ENCODE measurements at regions not wholly inside any gene's neighbourhood (a gene's known extent, or its start where the extent isn't known, plus 50 kb on each side); places are given as distances from the start of the nearest gene placed in this dataset.

- peak; percentile 39 for DNase-seq (ENCODE audit: low spot score)
Observed at GRCh38 chr13:47332149-47332548, 435.3 kb upstream of the HTR2A start.

- DNase-seq (ENCODE audit: low spot score), result no peak
Observed at GRCh38 chr13:47330031-47330430, 433.2 kb upstream of the HTR2A start.

- DNase-seq (ENCODE audit: low spot score), result no peak
Observed at GRCh38 chr13:47327861-47328260, 431.0 kb upstream of the HTR2A start.

- peak; percentile 38 for DNase-seq (ENCODE audit: low spot score)
Observed at GRCh38 chr13:47326061-47326460, 429.2 kb upstream of the HTR2A start.

GRCh38 chr13:47317356-47317755, 420.5 kb upstream of the HTR2A start:
- DNase-seq (ENCODE audit: low spot score), result no peak

- DNase-seq (ENCODE audit: low spot score), result no peak
Observed at GRCh38 chr13:47310401-47310800, 413.5 kb upstream of the HTR2A start.

- DNase-seq (ENCODE audit: low spot score), result no peak
Observed at GRCh38 chr13:47306991-47307390, 410.1 kb upstream of the HTR2A start.

- DNase-seq (ENCODE audit: low spot score), result no peak
Observed at GRCh38 chr13:47303626-47304025, 406.8 kb upstream of the HTR2A start.

- DNase-seq (ENCODE audit: low spot score), result no peak
Observed at GRCh38 chr13:47299304-47299703, 402.5 kb upstream of the HTR2A start.

- DNase-seq (ENCODE audit: low spot score), result no peak
Observed at GRCh38 chr13:47298506-47298905, 401.7 kb upstream of the HTR2A start.

- DNase-seq (ENCODE audit: low spot score), result no peak
Observed at GRCh38 chr13:47294691-47295090, 397.8 kb upstream of the HTR2A start.

- DNase-seq (ENCODE audit: low spot score), result no peak
Observed at GRCh38 chr13:47291107-47291656, 394.3 kb upstream of the HTR2A start.

- no peak for DNase-seq (ENCODE audit: low spot score)
Observed at GRCh38 chr13:47289567-47289966, 392.7 kb upstream of the HTR2A start.

GRCh38 chr13:47288546-47288945, 391.7 kb upstream of the HTR2A start:
- DNase-seq (ENCODE audit: low spot score), result no peak

- DNase-seq (ENCODE audit: low spot score), result peak; percentile 17
Observed at GRCh38 chr13:47287291-47287751, 390.5 kb upstream of the HTR2A start.

- no peak for DNase-seq (ENCODE audit: low spot score)
Observed at GRCh38 chr13:47281991-47282390, 385.1 kb upstream of the HTR2A start.

GRCh38 chr13:47279920-47280319, 383.1 kb upstream of the HTR2A start:
- no peak for DNase-seq (ENCODE audit: low spot score)

- no peak for DNase-seq (ENCODE audit: low spot score)
Observed at GRCh38 chr13:47277774-47278173, 380.9 kb upstream of the HTR2A start.

GRCh38 chr13:47268270-47268669, 371.4 kb upstream of the HTR2A start:
- DNase-seq (ENCODE audit: low spot score), result no peak

- no peak for DNase-seq (ENCODE audit: low spot score)
Observed at GRCh38 chr13:47258384-47258783, 361.5 kb upstream of the HTR2A start.

GRCh38 chr13:47256618-47257017, 359.8 kb upstream of the HTR2A start:
- peak; percentile 76 for DNase-seq (ENCODE audit: low spot score)

GRCh38 chr13:47252627-47253026, 355.8 kb upstream of the HTR2A start:
- DNase-seq (ENCODE audit: low spot score), result peak; percentile 27

- peak; percentile 36 for DNase-seq (ENCODE audit: low spot score)
Observed at GRCh38 chr13:47251771-47252170, 354.9 kb upstream of the HTR2A start.

GRCh38 chr13:47250146-47250545, 353.3 kb upstream of the HTR2A start:
- peak; percentile 67 for DNase-seq (ENCODE audit: low spot score)

- DNase-seq (ENCODE audit: low spot score), result no peak
Observed at GRCh38 chr13:47249266-47249665, 352.4 kb upstream of the HTR2A start.

Data from AG20443 (cell line).